ENCODE measurements at regions not wholly inside any gene's neighbourhood (a gene's known extent, or its start where the extent isn't known, plus 50 kb on each side); places are given as distances from the start of the nearest gene placed in this dataset.

- DNase-seq: no peak
Measured at GRCh38 chr5:74174366-74174765, 466.2 kb downstream of the ENC1 start.

- no peak for DNase-seq
Measured at GRCh38 chr5:74173665-74174064, 466.9 kb downstream of the ENC1 start.

- DNase-seq: no peak
Measured at GRCh38 chr5:74173241-74173640, 467.3 kb downstream of the ENC1 start.

GRCh38 chr5:74169701-74170100 is 470.8 kb downstream of the ENC1 start:
- DNase-seq: no peak

- no peak for DNase-seq
Measured at GRCh38 chr5:74167930-74168315, 472.6 kb downstream of the ENC1 start.

- no peak for DNase-seq
Measured at GRCh38 chr5:74167206-74167929, 473.2 kb downstream of the ENC1 start.

GRCh38 chr5:74166064-74166463 is 474.5 kb downstream of the ENC1 start:
- DNase-seq: no peak

GRCh38 chr5:74164725-74165235 is 475.7 kb downstream of the ENC1 start:
- DNase-seq: no peak

GRCh38 chr5:74162524-74162923 is 478.0 kb downstream of the ENC1 start:
- DNase-seq: no peak

- no peak for DNase-seq
Measured at GRCh38 chr5:74161170-74161569, 479.4 kb downstream of the ENC1 start.

GRCh38 chr5:74156728-74157383 is 483.7 kb downstream of the ENC1 start:
- no peak for DNase-seq

- DNase-seq: no peak
Measured at GRCh38 chr5:74155501-74155900, 485.0 kb downstream of the ENC1 start.

GRCh38 chr5:74154526-74154925 is 486.0 kb downstream of the ENC1 start:
- no peak for DNase-seq

GRCh38 chr5:74153255-74153790 is 487.2 kb downstream of the ENC1 start:
- no peak for DNase-seq

- DNase-seq: no peak
Measured at GRCh38 chr5:74152625-74153254, 487.8 kb downstream of the ENC1 start.

GRCh38 chr5:74152136-74152535 is 488.4 kb downstream of the ENC1 start:
- no peak for DNase-seq

- DNase-seq: no peak
Measured at GRCh38 chr5:74149395-74149794, 491.1 kb downstream of the ENC1 start.

GRCh38 chr5:74148321-74148720 is 492.2 kb downstream of the ENC1 start:
- DNase-seq: no peak

- DNase-seq: no peak
Measured at GRCh38 chr5:74146796-74147195, 493.7 kb downstream of the ENC1 start.

GRCh38 chr5:74145951-74146350 is 494.6 kb downstream of the ENC1 start:
- DNase-seq: no peak

GRCh38 chr5:74143721-74144330 is 496.7 kb downstream of the ENC1 start:
- no peak for DNase-seq

GRCh38 chr5:74143151-74143550 is 497.4 kb downstream of the ENC1 start:
- no peak for DNase-seq

GRCh38 chr5:74141053-74141452 is 499.5 kb downstream of the ENC1 start:
- no peak for DNase-seq
